ENCODE measurements at regions not wholly inside any gene's neighbourhood (a gene's known extent, or its start where the extent isn't known, plus 50 kb on each side); places are given as distances from the start of the nearest gene placed in this dataset.
A peak's percentile ranks its signal among the peaks of the same experiment; 100 is the strongest.

- no peak for DNase-seq (ENCODE audit: low read depth)
- TF ChIP-seq, protein P1, sequence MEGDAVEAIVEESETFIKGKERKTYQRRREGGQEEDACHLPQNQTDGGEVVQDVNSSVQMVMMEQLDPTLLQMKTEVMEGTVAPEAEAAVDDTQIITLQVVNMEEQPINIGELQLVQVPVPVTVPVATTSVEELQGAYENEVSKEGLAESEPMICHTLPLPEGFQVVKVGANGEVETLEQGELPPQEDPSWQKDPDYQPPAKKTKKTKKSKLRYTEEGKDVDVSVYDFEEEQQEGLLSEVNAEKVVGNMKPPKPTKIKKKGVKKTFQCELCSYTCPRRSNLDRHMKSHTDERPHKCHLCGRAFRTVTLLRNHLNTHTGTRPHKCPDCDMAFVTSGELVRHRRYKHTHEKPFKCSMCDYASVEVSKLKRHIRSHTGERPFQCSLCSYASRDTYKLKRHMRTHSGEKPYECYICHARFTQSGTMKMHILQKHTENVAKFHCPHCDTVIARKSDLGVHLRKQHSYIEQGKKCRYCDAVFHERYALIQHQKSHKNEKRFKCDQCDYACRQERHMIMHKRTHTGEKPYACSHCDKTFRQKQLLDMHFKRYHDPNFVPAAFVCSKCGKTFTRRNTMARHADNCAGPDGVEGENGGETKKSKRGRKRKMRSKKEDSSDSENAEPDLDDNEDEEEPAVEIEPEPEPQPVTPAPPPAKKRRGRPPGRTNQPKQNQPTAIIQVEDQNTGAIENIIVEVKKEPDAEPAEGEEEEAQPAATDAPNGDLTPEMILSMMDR (IDR thresholded peaks at IDR 0.05; ENCODE audit: control insufficient read depth, insufficient read depth, low read depth, low read length, missing control alignments), result no peak
- H3K4me3 ChIP-seq (ENCODE audit: control insufficient read depth, low read depth, low read length), result no peak overlapping the region
These were observed 172.4 kb upstream of the TARS1 start for GRCh38 chr5:33268374-33268773.

DNA sequence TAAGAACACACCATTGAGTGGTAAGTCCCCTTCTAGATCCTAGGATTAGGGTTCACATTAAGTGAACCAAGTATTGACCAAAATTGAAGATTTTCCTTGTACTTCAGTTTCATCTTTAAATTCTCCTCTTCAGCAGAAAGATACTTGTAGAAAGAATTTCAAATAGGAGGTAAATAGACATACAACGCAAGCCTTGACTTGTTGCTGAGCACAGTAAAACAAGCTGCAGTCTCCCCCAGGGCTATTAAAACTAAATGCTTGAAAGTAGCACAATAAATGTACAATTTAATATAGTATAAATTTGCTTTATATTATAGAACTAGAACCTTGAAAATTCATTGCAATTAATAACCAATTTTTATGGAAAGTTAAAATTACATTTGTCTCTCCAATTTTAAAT, 170.1 kb upstream of the TARS1 start:
- TF ChIP-seq, protein P1 (IDR thresholded peaks at IDR 0.05; ENCODE audit: control insufficient read depth, insufficient read depth, low read depth, low read length, missing control alignments), result no peak
- no peak overlapping the region for H3K4me3 ChIP-seq (ENCODE audit: control insufficient read depth, low read depth, low read length)
- no peak for DNase-seq (ENCODE audit: low read depth)

DNA sequence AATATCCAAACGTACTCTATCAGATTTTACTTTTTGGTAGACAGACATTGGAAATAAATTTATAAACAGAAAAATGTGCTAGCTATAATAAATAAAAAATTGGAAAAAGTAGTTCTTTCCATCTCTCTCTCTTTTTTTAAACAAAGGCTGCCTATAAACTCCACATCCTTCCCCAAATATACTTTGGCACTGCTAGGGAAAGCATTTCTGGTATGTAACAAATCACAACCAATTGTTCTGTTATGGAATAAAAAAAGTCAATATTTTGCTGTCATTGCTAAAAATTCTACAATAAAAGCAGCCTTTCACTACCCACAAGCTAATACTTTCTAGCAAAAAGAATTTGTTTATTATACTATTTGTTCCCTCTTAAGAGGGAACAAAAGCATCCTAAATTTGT, 169.2 kb upstream of the TARS1 start:
- TF ChIP-seq, protein P1 (IDR thresholded peaks at IDR 0.05; ENCODE audit: control insufficient read depth, insufficient read depth, low read depth, low read length, missing control alignments), result no peak
- no peak overlapping the region for H3K4me3 ChIP-seq (ENCODE audit: control insufficient read depth, low read depth, low read length)
- DNase-seq (ENCODE audit: low read depth), result no peak

- no peak overlapping the region for H3K4me3 ChIP-seq (ENCODE audit: control insufficient read depth, low read depth, low read length)
- DNase-seq (ENCODE audit: low read depth), result peak; percentile 78
- TF ChIP-seq, protein P1 (IDR thresholded peaks at IDR 0.05; ENCODE audit: control insufficient read depth, insufficient read depth, low read depth, low read length, missing control alignments), result no peak
These were observed 168.5 kb upstream of the TARS1 start for GRCh38 chr5:33272288-33272687.

DNA sequence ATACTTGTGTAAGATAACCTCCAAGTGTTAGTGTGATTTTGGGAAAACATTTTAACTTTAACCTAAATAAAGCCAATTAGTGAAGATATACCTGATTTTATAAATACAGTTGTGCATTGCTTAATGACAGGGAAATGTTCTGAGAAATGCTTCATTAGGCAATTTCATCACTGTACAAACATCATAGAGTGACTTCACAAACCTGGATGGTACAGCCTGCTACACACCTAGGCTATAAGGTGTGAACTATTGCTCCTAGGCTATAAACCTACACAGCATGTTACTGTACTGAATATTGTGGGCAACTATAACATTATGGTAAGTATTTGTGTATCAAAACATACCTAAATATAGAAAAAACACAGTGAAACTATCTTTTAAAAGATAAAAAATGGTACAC, 166.8 kb upstream of the TARS1 start:
- TF ChIP-seq, protein P1 (IDR thresholded peaks at IDR 0.05; ENCODE audit: control insufficient read depth, insufficient read depth, low read depth, low read length, missing control alignments), result no peak
- H3K4me3 ChIP-seq (ENCODE audit: control insufficient read depth, low read depth, low read length), result no peak overlapping the region
- no peak for DNase-seq (ENCODE audit: low read depth)

DNA sequence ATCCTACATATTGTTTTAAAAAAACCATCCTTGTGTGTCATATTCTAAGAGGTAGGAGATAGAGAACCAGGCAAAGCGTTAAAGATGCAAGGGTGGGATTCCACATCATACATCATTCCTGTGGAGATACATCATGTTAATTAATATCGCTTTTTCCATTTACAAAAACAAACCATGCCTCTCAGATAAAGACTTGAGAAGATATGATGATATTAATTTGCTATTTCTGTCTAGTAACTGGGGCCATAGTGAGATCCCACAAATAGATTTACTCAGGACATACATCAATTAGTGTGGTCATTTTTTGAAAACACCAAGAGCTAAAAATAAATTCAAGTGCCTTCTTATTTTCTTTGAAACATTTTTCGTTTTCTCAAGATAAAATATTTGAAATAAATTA, 165.4 kb upstream of the TARS1 start:
- no peak for DNase-seq (ENCODE audit: low read depth)
- H3K4me3 ChIP-seq (ENCODE audit: control insufficient read depth, low read depth, low read length), result no peak overlapping the region
- TF ChIP-seq, protein P1 (IDR thresholded peaks at IDR 0.05; ENCODE audit: control insufficient read depth, insufficient read depth, low read depth, low read length, missing control alignments), result no peak
